ENCODE measurements at regions not wholly inside any gene's neighbourhood (a gene's known extent, or its start where the extent isn't known, plus 50 kb on each side); places are given as distances from the start of the nearest gene placed in this dataset.

DNA sequence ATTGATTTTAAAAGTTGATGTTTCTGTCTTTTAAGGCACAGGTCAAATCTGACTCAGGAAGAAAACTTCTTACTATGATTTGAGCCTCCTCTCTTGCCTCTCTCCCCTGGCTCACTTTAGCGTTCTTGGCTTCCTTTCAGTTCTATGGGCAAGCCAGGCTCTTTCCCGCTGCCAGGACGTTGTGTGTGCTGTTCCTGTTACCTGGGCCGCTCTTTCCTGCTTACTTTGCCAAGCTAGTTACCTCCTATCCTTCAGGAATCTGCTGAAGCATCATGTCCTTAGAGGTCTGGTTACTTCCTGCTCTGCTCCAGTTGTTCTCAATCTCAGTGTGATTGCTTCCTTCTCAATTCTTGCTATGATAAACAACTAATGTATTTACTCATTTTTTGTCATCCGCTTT lies 1108.5 kb upstream of the EEF2KMT start:
- no peak for DNase-seq (ENCODE audit: low read depth, low spot score)
- Mint-ChIP-seq H3K27me3 (ENCODE audit: low read depth) (peaks cover 21% of the 10 kb centered on the region), H3K9me3 (peaks cover 5% of the 10 kb centered on the region), H3K27ac (ENCODE audit: unreplicated experiment) (no peak overlapping the region), H3K4me1 (no peaks in the 10 kb centered on the region), H3K36me3 (ENCODE audit: low read depth) (no peaks in the 10 kb centered on the region), H3K4me3 (no peak overlapping the region)
- TF ChIP-seq, protein P1, sequence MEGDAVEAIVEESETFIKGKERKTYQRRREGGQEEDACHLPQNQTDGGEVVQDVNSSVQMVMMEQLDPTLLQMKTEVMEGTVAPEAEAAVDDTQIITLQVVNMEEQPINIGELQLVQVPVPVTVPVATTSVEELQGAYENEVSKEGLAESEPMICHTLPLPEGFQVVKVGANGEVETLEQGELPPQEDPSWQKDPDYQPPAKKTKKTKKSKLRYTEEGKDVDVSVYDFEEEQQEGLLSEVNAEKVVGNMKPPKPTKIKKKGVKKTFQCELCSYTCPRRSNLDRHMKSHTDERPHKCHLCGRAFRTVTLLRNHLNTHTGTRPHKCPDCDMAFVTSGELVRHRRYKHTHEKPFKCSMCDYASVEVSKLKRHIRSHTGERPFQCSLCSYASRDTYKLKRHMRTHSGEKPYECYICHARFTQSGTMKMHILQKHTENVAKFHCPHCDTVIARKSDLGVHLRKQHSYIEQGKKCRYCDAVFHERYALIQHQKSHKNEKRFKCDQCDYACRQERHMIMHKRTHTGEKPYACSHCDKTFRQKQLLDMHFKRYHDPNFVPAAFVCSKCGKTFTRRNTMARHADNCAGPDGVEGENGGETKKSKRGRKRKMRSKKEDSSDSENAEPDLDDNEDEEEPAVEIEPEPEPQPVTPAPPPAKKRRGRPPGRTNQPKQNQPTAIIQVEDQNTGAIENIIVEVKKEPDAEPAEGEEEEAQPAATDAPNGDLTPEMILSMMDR (conservative IDR thresholded peaks at IDR 0.05): no peak

DNA sequence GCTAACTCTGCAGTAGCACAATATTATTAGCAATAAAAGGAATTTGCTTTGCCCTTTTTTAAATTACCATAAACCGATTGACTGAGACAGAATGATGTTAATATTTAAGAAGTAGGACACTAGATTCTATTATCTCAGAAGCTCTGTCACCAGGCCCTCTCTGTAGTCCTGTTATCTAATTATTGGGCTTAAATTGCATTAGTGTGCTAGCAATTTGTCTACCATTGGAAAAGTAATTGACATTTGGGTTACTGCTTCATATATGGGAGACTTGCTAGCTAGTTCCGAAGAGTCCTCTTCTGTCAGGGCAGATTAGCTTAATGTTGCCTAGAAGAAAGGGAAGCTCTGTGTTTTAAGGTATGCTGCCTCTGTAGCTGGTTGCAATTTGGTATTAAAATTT lies 1107.3 kb upstream of the EEF2KMT start:
- H3K27me3 Mint-ChIP-seq (ENCODE audit: low read depth): peaks cover 22% of the 10 kb centered on the region

DNA sequence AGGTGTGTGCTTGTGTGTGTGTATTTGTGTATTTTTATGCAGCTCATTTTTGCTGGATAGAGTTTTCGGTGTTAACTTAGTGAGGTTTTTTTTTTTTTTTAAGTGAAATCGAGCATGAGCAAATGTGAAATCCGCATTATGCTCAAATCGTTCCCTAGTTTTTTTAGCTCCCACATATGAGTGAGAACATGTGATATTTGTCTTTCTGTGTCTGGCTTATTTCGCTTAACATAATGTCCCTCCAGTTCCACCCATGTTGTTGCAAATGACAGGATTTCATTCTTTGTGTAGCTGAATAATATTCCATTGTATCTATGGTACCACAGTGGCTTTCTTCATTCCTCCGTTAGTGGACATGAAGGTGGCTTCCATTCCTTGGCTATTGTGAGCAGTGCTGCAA lies 1103.3 kb upstream of the EEF2KMT start:
- H3K27me3 Mint-ChIP-seq (ENCODE audit: low read depth): peaks cover 31% of the 10 kb centered on the region
- H3K4me1 Mint-ChIP-seq: no peaks in the 10 kb centered on the region
- TF ChIP-seq, protein P1 (conservative IDR thresholded peaks at IDR 0.05): no peak
- H3K36me3 Mint-ChIP-seq (ENCODE audit: low read depth): no peaks in the 10 kb centered on the region
- no peak overlapping the region for H3K4me3 Mint-ChIP-seq
- no peak overlapping the region for H3K27ac Mint-ChIP-seq (ENCODE audit: unreplicated experiment)
- H3K9me3 Mint-ChIP-seq: peaks cover 5% of the 10 kb centered on the region
- DNase-seq (ENCODE audit: low read depth, low spot score): no peak

More for the DNA sequence above, 1107.3 kb upstream of the EEF2KMT start:
- no peak for DNase-seq (ENCODE audit: low read depth, low spot score)
- H3K36me3 Mint-ChIP-seq (ENCODE audit: low read depth): no peaks in the 10 kb centered on the region
- H3K4me1 Mint-ChIP-seq: no peaks in the 10 kb centered on the region
- no peak overlapping the region for H3K27ac Mint-ChIP-seq (ENCODE audit: unreplicated experiment)
- no peak overlapping the region for H3K4me3 Mint-ChIP-seq
- peaks cover 5% of the 10 kb centered on the region for H3K9me3 Mint-ChIP-seq
- TF ChIP-seq, protein P1 (conservative IDR thresholded peaks at IDR 0.05): no peak

DNA sequence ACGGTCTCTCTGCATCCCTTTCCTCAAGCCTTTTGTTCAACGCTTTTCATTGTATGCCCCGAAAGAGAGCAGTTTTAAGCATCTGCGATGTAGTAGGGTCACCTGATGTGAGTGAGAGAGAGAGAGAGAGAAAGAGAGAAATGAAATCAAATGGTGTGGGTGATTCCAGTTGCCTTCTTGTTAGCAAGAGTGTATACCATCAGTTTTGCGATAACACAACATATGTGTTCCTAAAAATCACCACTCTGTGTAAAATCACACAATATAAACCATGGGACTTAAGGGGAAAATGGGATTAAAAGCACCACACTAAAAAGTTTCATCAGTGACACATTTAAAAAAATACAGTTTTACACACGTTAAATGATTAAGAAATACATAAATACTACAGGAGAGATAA lies 1102.7 kb upstream of the EEF2KMT start:
- Mint-ChIP-seq H3K27me3 (ENCODE audit: low read depth) (peaks cover 32% of the 10 kb centered on the region), H3K4me3 (no peak overlapping the region), H3K36me3 (ENCODE audit: low read depth) (no peaks in the 10 kb centered on the region), H3K27ac (ENCODE audit: unreplicated experiment) (no peak overlapping the region), H3K4me1 (no peaks in the 10 kb centered on the region), H3K9me3 (peaks cover 5% of the 10 kb centered on the region)
- no peak for DNase-seq (ENCODE audit: low read depth, low spot score)
- TF ChIP-seq, protein P1 (conservative IDR thresholded peaks at IDR 0.05): no peak

DNA sequence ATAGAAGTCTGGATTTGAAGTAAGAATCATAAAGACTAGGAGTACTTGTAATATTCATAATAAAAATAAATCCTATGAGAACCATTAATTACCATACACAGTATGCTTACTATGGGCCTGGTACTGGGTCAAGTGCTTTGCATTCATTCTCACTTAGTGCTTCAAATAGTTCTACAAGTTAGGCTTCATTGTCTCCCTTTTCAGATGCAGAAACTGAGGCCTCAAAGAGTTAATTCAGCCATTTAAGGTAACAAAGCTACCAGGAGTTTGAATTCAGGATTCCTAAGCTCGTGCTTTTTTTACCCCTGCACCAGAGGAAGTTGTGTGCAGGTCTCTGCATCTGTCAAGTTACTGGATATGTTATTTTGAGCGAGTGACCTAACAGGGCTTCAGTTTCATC lies 1098.4 kb upstream of the EEF2KMT start:
- H3K27ac Mint-ChIP-seq (ENCODE audit: unreplicated experiment): no peak overlapping the region
- no peak for DNase-seq (ENCODE audit: low read depth, low spot score)

More for the DNA sequence above, 1098.4 kb upstream of the EEF2KMT start:
- Mint-ChIP-seq H3K27me3 (ENCODE audit: low read depth) (peaks cover 57% of the 10 kb centered on the region), H3K36me3 (ENCODE audit: low read depth) (no peaks in the 10 kb centered on the region), H3K4me1 (no peaks in the 10 kb centered on the region), H3K9me3 (no peaks in the 10 kb centered on the region), H3K4me3 (no peak overlapping the region)
- TF ChIP-seq, protein P1 (conservative IDR thresholded peaks at IDR 0.05): no peak
